ENCODE measurements at regions not wholly inside any gene's neighbourhood (a gene's known extent, or its start where the extent isn't known, plus 50 kb on each side); places are given as distances from the start of the nearest gene placed in this dataset.

DNA sequence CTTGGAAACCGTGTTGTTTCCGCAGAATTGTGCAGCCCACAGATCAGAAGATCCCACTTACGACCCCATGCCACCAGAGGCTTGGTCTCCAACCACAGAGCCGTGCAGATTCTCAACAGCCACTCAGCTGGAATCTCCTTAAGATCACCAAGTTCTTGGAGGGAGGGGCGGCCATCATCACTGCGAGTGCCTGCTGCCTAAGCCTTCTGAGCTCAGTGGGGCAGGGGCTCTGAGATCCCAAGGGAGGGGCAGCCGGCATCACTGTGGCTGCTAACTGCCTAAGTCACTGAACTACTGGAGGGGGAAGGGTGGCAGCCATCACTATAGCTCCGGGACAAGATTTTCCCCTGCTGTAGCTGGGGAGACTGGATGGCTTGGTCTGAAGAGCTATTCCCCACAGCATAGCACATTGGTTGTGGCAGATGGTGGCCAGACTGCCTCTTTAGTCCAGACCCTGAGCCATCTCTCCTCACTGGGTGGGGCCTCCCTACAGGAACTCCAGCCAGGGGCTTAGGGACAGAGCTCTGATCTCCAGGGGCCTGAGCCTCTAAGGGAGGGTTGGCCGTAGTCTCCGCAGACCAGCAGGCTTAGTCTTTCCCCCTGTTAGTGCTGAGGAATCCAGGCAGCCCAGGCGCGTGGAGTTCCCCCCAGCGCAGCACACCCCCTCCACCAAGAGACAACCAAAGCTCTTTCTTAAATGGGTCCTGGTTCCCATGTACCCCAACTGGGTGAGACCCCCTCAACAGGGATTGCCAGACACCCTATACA lies 1483.9 kb downstream of the ADGRL3 start:
- DNase-seq, result no peak
- Histone ChIP-seq H3K27me3 (no peaks in the 10 kb centered on the region), H3K27ac (no peak overlapping the region), H3K36me3 (no peaks in the 10 kb centered on the region), H3K9me3 (no peaks in the 10 kb centered on the region), H3K4me3 (no peak overlapping the region), H3K4me1 (no peaks in the 10 kb centered on the region)
- intact Hi-C loops (cut with DNase I), result no loop called here
- TF ChIP-seq, protein P1, sequence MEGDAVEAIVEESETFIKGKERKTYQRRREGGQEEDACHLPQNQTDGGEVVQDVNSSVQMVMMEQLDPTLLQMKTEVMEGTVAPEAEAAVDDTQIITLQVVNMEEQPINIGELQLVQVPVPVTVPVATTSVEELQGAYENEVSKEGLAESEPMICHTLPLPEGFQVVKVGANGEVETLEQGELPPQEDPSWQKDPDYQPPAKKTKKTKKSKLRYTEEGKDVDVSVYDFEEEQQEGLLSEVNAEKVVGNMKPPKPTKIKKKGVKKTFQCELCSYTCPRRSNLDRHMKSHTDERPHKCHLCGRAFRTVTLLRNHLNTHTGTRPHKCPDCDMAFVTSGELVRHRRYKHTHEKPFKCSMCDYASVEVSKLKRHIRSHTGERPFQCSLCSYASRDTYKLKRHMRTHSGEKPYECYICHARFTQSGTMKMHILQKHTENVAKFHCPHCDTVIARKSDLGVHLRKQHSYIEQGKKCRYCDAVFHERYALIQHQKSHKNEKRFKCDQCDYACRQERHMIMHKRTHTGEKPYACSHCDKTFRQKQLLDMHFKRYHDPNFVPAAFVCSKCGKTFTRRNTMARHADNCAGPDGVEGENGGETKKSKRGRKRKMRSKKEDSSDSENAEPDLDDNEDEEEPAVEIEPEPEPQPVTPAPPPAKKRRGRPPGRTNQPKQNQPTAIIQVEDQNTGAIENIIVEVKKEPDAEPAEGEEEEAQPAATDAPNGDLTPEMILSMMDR (IDR thresholded peaks at IDR 0.05), result no peak
- no peak for TF ChIP-seq POLR2A (IDR thresholded peaks at IDR 0.05)
- WGBS, 2 donors, result 73 to 100% methylated on average over 2 to 7 of the region's 13 CpGs

GRCh38 chr4:62676962-62677361 lies 1476.8 kb downstream of the ADGRL3 start:
- no peak overlapping the region for H3K27ac ChIP-seq
- no peaks in the 10 kb centered on the region for H3K27me3 ChIP-seq
- intact Hi-C loops (cut with DNase I), result no loop called here
- no peaks in the 10 kb centered on the region for H3K4me1 ChIP-seq
- no peak overlapping the region for H3K4me3 ChIP-seq
- H3K9me3 ChIP-seq, result no peaks in the 10 kb centered on the region
- H3K36me3 ChIP-seq, result no peaks in the 10 kb centered on the region
- no peak for DNase-seq
- 55 to 56% methylated on average over 2 of the region's 2 CpGs for WGBS, 2 donors
- TF ChIP-seq, protein P1 (IDR thresholded peaks at IDR 0.05), result no peak
- TF ChIP-seq POLR2A (IDR thresholded peaks at IDR 0.05), result no peak

DNA sequence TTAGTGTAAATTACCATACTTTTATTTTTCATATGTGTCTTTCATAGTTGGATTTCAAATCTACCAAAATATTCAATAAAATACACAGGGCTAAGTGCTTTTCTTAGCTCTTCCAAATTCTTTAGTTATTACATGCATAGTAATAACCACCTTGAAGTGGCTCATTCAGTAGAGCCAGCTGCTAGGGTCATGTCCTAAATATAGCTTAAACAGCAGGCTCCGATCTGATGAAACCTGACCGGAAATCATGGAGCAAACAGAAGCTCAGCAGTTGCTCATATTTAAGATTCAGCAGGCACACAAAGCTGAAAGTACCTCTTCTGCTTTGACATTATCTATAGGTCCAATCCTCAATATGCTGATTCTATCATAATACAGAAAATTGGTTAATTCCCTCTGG lies 1470.4 kb downstream of the ADGRL3 start:
- no peak for DNase-seq
- 56 to 66% methylated on average over 2 of the region's 2 CpGs for WGBS, 2 donors

DNA sequence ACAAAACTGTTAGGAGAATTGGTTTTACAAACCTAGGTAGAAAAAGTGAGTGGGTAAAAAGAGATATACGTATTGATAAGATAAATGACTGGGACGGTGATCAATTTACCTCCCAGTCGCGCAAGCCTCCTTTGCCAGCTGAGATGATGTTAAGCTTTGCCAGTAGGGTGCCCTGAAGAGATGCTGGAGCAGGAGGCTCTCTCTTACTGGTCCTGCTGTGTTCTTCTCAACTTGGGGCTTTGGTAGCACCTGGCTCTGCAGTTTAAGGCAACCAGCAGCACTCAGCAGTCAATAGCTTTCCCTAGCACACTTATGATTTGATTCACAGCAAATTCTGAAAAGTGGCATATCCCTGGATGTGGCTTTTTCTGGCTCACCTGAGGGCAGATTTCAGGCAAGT lies 1461.7 kb downstream of the ADGRL3 start:
- WGBS, 2 donors, result 73 to 79% methylated on average over 4 of the region's 4 CpGs
- Histone ChIP-seq H3K4me1 (no peaks in the 10 kb centered on the region), H3K27me3 (no peaks in the 10 kb centered on the region), H3K4me3 (no peak overlapping the region), H3K27ac (no peak overlapping the region), H3K9me3 (no peaks in the 10 kb centered on the region), H3K36me3 (no peaks in the 10 kb centered on the region)
- TF ChIP-seq, protein P1 (IDR thresholded peaks at IDR 0.05), result no peak
- no peak for TF ChIP-seq POLR2A (IDR thresholded peaks at IDR 0.05)
- intact Hi-C loops (cut with DNase I), result no loop called here
- DNase-seq, result no peak

More for the DNA sequence above, 1470.4 kb downstream of the ADGRL3 start:
- no peaks in the 10 kb centered on the region for H3K27me3 ChIP-seq
- no peaks in the 10 kb centered on the region for H3K9me3 ChIP-seq
- no peak overlapping the region for H3K4me3 ChIP-seq
- intact Hi-C loops (cut with DNase I), result no loop called here
- no peaks in the 10 kb centered on the region for H3K4me1 ChIP-seq
- H3K36me3 ChIP-seq, result no peaks in the 10 kb centered on the region
- TF ChIP-seq POLR2A (IDR thresholded peaks at IDR 0.05), result no peak
- TF ChIP-seq, protein P1 (IDR thresholded peaks at IDR 0.05), result no peak
- no peak overlapping the region for H3K27ac ChIP-seq

GRCh38 chr4:62656006-62656405 lies 1455.9 kb downstream of the ADGRL3 start:
- 35 to 45% methylated on average over 1 of the region's 1 CpG for WGBS, 2 donors
- no peak overlapping the region for H3K4me3 ChIP-seq
- H3K36me3 ChIP-seq, result no peaks in the 10 kb centered on the region
- H3K4me1 ChIP-seq, result no peaks in the 10 kb centered on the region
- H3K27me3 ChIP-seq, result no peaks in the 10 kb centered on the region
- no peak for TF ChIP-seq POLR2A (IDR thresholded peaks at IDR 0.05)
- TF ChIP-seq, protein P1 (IDR thresholded peaks at IDR 0.05), result no peak
- H3K9me3 ChIP-seq, result no peaks in the 10 kb centered on the region
- no peak for DNase-seq
- intact Hi-C loops (cut with DNase I), result no loop called here
- H3K27ac ChIP-seq, result no peak overlapping the region

Data from esophagus squamous epithelium (tissue), 5 donors.